Inflammatory macrophage (primary cell): ENCODE measurements at regions not wholly inside any gene's neighbourhood (a gene's known extent, or its start where the extent isn't known, plus 50 kb on each side); places are given as distances from the start of the nearest gene placed in this dataset.

Source experiments
- DNase-seq, 2 donors: peaks; one replicate each; pipeline ENCODE4 v3.0.0-alpha.2; 2020 to 2022

GRCh38 chr10:101299211-101299610 lies 54.8 kb upstream of the BTRC start:
- DNase-seq: no peak

GRCh38 chr10:101301111-101301731 lies 52.7 kb upstream of the BTRC start:
- DNase-seq: peak; percentile 44 to 74

GRCh38 chr10:101303087-101303703 lies 50.8 kb upstream of the BTRC start:
- DNase-seq: no peak
